DOHH2 (cell line): ENCODE measurements at regions not wholly inside any gene's neighbourhood (a gene's known extent, or its start where the extent isn't known, plus 50 kb on each side); places are given as distances from the start of the nearest gene placed in this dataset.

Source experiments
- H3F3A ChIP-seq: fragments of 200-600 bp; sonication (generic), shearing (Covaris generic); 2 replicates; pipeline ENCODE4 v1.6.0; 2016; ENCODE audit warnings: antibody characterized with exemption, mild to moderate bottlenecking; ENCODE audit not compliant: control insufficient read depth, insufficient read depth
- H3K27ac ChIP-seq: fragments of 200-600 bp; sonication (generic); 2 replicates; pipeline ENCODE4 v1.5.1; 2014; ENCODE audit warnings: low read depth, mild to moderate bottlenecking, low read length, moderate library complexity
- H3K27me3 ChIP-seq: fragments of 200-600 bp; sonication (generic); 2 replicates; pipeline ENCODE4 v1.6.1; 2014; ENCODE audit warnings: mild to moderate bottlenecking, low read length, mixed read lengths; ENCODE audit not compliant: control insufficient read depth
- H3K36me3 ChIP-seq: fragments of 200-600 bp; sonication (generic); 2 replicates; pipeline ENCODE4 v1.6.1; 2014; ENCODE audit warnings: mild to moderate bottlenecking, low read length, moderate library complexity, mixed read lengths; ENCODE audit not compliant: control insufficient read depth
- H3K4me1 ChIP-seq: fragments of 200-600 bp; sonication (generic); 2 replicates; pipeline ENCODE4 v1.6.1; 2014; ENCODE audit warnings: mild to moderate bottlenecking, low read length, mixed read lengths; ENCODE audit not compliant: control insufficient read depth
- H3K4me2 ChIP-seq: fragments of 200-600 bp; sonication (generic); 2 replicates; pipeline ENCODE4 v1.6.0; 2014; ENCODE audit warnings: mild to moderate bottlenecking, low read length, moderate library complexity
- H3K4me3 ChIP-seq: fragments of 200-600 bp; sonication (generic); 2 replicates; pipeline ENCODE4 v1.5.1; 2014; ENCODE audit warnings: mild to moderate bottlenecking, low read length, mixed read lengths
- H3K79me2 ChIP-seq: fragments of 200-600 bp; sonication (generic); 2 replicates; pipeline ENCODE4 v1.6.1; 2014; ENCODE audit warnings: mild to moderate bottlenecking, low read length, mixed read lengths; ENCODE audit not compliant: control insufficient read depth
- H3K9me2 ChIP-seq: fragments of 200-600 bp; sonication (generic); replicated peaks from 2 replicates; pipeline ENCODE4 v1.6.1; 2014; ENCODE audit warnings: mild to moderate bottlenecking, low read length, mixed read lengths; ENCODE audit not compliant: control insufficient read depth
- H3K9me3 ChIP-seq: fragments of 200-600 bp; sonication (generic); 2 replicates; pipeline ENCODE4 v1.6.1; 2014; ENCODE audit warnings: antibody characterized with exemption, low read length, mixed read lengths; ENCODE audit not compliant: control insufficient read depth, insufficient read depth
- H4K20me1 ChIP-seq: fragments of 200-600 bp; sonication (generic); 2 replicates; pipeline ENCODE4 v1.6.0; 2014; ENCODE audit warnings: low read depth, mild to moderate bottlenecking, antibody characterized with exemption, low read length, moderate library complexity; ENCODE audit not compliant: control insufficient read depth, insufficient read depth
- CTCF ChIP-seq: fragments of 200-600 bp; sonication (generic); IDR thresholded peaks from one replicate; pipeline ENCODE4 v1.5.1; 2014; ENCODE audit warnings: antibody characterized with exemption, mild to moderate bottlenecking, low read depth, low read length; ENCODE audit not compliant: poor library complexity, severe bottlenecking
- EZH2phosphoT487 ChIP-seq: fragments of 200-600 bp; sonication (generic); IDR thresholded peaks from 2 replicates; pipeline ENCODE4 v1.6.1; 2017; ENCODE audit warnings: borderline replicate concordance, mild to moderate bottlenecking, antibody characterized with exemption, low read length, moderate library complexity, mixed read lengths

- H3F3A ChIP-seq, result peaks cover 18% of the 10 kb centered on the region
- no peaks in the 10 kb centered on the region for H3K36me3 ChIP-seq
- H3K4me2 ChIP-seq, result peak overlapping the region; percentile 93
- H4K20me1 ChIP-seq, result no peaks in the 10 kb centered on the region
- no peaks in the 10 kb centered on the region for H3K9me2 ChIP-seq
- no peaks in the 10 kb centered on the region for H3K9me3 ChIP-seq
- H3K27me3 ChIP-seq, result no peaks in the 10 kb centered on the region
- no peak for TF ChIP-seq CTCF
- no peak for TF ChIP-seq EZH2phosphoT487
- peaks cover 66% of the 10 kb centered on the region for H3K4me1 ChIP-seq
- H3K79me2 ChIP-seq, result no peaks in the 10 kb centered on the region
- peak overlapping the region; percentile 85 for H3K27ac ChIP-seq
- H3K4me3 ChIP-seq, result peak overlapping the region; percentile 77
These were observed 129.3 kb upstream of the LPCAT1 start for GRCh38 chr5:1652873-1653697.

GRCh38 chr5:1651971-1652872 is 128.5 kb upstream of the LPCAT1 start:
- H3K4me1 ChIP-seq, result peaks cover 67% of the 10 kb centered on the region
- no peaks in the 10 kb centered on the region for H3K79me2 ChIP-seq
- peak overlapping the region; percentile 85 for H3K27ac ChIP-seq
- no peaks in the 10 kb centered on the region for H3K27me3 ChIP-seq
- no peak for TF ChIP-seq CTCF
- no peak for TF ChIP-seq EZH2phosphoT487
- peak overlapping the region; percentile 93 for H3K4me2 ChIP-seq
- H3K36me3 ChIP-seq, result no peaks in the 10 kb centered on the region
- H3K9me2 ChIP-seq, result no peaks in the 10 kb centered on the region
- H3K4me3 ChIP-seq, result peak overlapping the region; percentile 77
- H4K20me1 ChIP-seq, result no peaks in the 10 kb centered on the region
- peaks cover 18% of the 10 kb centered on the region for H3F3A ChIP-seq
- no peaks in the 10 kb centered on the region for H3K9me3 ChIP-seq

- Histone ChIP-seq H3K27ac (no peak overlapping the region), H4K20me1 (no peaks in the 10 kb centered on the region), H3F3A (peaks cover 18% of the 10 kb centered on the region), H3K4me1 (peaks cover 70% of the 10 kb centered on the region), H3K9me3 (no peaks in the 10 kb centered on the region), H3K4me3 (no peak overlapping the region), H3K36me3 (no peaks in the 10 kb centered on the region), H3K27me3 (no peaks in the 10 kb centered on the region), H3K79me2 (no peaks in the 10 kb centered on the region), H3K9me2 (no peaks in the 10 kb centered on the region), H3K4me2 (no peak overlapping the region)
- TF ChIP-seq EZH2phosphoT487, result no peak
- TF ChIP-seq CTCF, result no peak
These were observed 127.5 kb upstream of the LPCAT1 start for GRCh38 chr5:1651250-1651649.
